ENCODE measurements at regions not wholly inside any gene's neighbourhood (a gene's known extent, or its start where the extent isn't known, plus 50 kb on each side); places are given as distances from the start of the nearest gene placed in this dataset.
"Not testable (repeated sequence)": the region's sequence is repeated elsewhere in the genome, so short reads cannot be mapped to it uniquely, and the experiment has no call there.

DNA sequence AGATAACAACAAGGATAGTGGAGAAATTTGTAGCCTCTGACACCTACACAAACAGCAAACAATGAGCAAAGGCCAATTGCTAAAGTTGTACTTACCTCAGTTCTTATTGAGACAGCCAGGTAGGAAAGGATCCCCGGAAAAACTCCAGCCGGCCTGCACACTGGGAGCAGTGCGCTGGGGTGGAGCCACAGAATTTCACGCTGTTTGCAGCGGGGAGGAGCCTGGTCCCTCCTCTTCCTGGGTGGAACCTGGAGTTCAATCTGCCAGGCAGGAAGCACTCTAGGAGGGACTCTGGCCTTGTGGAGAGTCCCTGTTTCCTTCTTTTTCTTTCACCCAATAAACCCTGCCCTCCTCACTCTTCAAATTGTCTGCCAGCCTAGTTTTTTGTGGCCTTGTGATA is 382.6 kb upstream of the TGIF2LX start:
- DNase-seq, result not testable (repeated sequence)

DNA sequence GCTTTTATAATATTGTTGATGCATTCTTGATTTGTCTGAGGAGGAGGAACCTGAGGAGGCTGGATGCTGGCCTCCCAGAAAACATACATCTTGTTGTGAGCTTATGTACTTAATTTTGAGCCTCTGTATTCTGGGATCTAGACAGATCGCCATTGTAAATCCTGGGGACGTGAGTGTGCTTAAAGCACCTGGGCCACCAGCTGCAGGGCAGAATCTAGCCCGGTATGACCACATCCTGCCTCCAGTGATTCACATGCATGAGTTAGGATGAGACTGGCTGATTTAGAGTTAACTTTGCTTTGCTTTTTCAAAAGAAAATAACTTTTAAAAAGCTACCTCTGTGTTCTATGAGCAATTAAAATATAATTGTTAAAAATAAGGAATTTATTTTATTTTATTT is 364.6 kb upstream of the TGIF2LX start:
- DNase-seq, result not testable (repeated sequence)

DNA sequence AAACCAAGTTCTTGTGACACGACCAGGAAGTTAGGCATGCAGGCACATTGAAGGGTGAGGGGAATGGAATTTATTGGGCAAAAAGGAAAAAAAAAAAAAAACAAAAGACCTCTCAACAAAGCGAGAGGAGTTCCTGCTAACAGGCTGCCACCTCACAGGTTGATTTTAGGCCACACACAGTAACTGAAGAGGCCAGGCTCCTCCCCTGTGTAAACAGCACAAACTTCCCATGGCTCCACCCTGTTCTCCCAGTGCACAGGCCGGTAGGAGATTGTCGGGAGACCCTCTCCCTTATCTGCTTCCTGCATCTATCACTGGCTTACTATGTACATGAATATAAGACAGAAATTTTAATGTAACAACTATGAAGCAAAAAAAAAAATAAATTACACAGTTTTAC is 359.6 kb upstream of the TGIF2LX start:
- DNase-seq, result not testable (repeated sequence)

DNA sequence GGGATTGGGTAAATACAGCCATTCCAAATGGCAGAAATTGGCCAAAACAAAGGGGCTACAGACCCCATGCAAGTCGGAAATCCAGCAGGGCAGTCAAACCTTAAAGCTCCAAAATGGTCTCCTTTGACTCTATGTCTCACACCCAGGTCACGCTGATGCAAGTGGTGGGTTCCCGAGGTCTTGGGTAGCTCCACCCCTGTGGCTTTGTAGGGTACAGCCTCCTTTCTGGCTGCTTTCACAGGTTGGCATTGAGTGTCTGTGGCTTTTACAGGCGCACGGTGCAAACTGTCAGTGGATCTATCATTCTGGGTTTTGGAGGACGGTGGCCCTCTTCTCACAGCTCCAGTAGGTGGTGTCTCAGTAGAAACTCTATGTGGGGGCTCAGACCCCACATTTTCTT is 358.6 kb upstream of the TGIF2LX start:
- not testable (repeated sequence) for DNase-seq

DNA sequence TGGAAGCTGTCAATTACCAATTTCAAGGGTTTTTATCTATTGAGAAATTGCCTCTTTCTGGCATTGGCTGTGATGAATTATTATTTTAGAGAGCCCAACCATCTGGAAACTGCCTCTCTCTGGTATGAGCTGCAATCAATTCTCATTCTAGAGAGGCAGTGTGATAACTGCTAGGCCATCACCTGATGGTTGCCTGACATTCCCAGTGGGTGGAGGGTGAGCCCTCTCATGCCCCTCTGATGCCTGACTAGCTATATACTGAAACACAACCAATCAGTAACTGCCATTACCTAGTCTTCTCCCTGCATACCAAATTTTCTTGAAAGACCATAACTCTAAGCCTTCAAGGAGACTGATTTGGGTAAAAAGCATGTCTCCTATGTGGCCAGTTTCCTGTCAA is 353.9 kb upstream of the TGIF2LX start:
- DNase-seq, result not testable (repeated sequence)

DNA sequence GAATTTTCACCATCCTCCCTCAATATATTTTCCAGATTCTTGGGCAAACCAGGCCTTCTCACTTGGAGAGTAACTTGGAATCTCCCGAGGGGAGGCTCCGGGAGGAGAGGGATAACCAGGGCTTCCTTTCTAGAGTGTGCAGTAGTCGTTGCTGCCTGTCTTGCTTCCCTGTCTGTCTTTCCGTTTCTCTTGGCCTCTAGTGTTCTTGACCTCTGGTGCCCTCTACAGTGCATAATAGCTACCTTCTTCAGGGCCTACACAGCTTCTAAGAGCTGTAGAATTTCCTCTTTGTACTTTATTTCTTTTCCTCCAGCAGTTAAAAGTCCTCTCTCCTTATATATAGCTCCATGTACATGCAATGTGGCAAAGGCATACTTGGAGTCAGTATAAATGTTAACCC is 339.8 kb upstream of the TGIF2LX start:
- DNase-seq, result not testable (repeated sequence)

DNA sequence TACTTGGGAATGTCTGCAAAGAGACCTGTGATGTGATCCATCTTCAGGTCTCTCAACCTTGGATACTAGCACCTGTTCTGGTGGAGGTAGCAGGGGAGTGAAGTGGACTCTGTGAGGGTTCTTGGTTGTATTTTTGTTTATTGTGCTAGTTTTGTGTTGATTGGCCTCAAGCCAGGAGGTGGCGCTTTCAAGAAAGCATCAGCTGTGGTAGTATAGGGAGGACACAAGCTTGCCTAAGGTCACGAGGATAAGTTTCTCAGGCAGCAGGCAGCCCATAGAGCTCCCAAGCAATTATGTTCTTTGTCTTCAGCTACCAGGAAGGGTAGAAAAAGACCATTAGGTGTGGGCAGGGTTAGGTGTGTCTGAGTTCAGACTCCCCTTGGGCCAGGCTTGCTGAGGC is 289.9 kb upstream of the TGIF2LX start:
- not testable (repeated sequence) for DNase-seq

DNA sequence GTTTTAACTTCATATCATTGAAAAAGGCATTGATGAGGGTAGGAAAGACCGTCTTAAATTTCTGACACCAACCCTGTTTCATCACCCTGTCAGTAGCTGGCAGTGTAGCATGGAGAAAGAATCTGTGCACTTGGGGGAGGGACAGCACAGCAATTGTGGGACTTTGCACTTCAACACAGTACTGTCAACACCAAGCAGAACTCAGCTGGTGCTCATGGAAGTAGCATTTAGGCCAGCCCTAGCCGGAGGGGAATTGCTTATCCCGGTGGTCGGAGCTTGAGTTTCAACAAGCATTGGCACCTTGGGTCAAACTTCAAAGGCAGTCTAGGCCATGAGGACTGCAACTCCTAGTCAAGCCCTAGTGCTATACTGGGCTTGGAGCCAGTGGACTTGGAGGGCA is 285.8 kb upstream of the TGIF2LX start:
- not testable (repeated sequence) for DNase-seq

DNA sequence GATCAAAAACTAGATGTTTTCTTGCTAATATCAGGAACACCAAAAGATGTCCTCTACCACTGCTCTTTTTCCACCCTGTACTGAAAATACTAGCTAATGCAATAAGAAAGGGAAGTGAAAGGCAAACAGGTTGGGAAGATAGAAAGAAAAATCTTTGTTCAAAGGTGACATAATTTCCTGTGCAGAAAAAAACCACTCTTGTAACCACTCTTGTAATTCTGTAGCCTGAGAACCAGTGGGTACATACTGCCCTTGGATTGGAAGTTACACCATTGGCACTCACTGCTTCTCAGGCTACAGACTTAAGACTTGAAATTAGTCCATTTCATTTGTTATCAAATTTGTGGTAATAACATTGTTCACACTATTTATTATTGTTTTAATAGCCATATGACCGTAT is 263.0 kb upstream of the TGIF2LX start:
- not testable (repeated sequence) for DNase-seq

DNA sequence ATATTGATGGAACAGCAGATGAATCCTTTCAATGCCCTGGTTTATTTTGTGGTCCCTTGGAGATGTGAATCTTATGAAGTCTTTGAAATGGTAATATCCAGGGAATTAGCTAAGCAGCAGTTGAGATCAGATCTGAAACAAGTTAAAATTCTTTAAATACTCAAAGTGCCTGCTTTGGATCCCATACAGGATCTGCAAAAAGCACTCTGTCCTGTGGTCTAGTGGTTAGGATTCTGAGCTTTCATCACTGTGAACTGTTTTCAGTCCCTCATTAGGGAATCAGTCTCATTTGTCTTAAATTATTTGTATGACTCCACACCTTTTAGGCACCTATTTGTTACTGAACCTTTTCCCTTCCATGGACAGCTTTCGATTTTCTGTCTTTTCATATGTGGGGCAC is 215.2 kb upstream of the TGIF2LX start:
- DNase-seq, result not testable (repeated sequence)

DNA sequence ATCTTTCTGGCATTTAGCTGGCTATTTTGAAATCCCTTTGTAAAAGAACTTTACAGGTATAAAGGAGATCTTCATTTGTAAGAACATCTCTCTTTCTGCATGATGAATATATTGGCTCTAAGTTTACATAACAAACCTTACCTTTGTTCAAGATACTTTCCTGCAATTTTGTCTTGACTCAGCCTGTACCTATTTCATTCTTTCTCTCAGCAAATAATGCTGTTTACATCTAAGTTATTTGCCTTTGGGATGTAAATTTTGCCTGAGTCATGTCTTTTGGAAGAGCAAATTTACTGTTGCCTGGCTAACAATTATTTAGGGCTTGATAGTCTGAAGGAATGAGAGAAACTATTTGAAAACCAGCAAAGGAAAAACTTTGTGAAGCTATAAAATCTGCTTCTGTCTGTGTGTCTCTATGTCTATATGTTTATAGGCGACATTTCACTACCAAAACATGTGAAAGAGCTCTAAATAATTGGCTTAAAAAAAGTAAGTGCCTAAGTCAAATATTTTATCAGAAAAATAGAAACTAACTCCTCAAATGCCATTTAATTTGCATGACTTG is 214.3 kb upstream of the TGIF2LX start:
- not testable (repeated sequence) for DNase-seq

DNA sequence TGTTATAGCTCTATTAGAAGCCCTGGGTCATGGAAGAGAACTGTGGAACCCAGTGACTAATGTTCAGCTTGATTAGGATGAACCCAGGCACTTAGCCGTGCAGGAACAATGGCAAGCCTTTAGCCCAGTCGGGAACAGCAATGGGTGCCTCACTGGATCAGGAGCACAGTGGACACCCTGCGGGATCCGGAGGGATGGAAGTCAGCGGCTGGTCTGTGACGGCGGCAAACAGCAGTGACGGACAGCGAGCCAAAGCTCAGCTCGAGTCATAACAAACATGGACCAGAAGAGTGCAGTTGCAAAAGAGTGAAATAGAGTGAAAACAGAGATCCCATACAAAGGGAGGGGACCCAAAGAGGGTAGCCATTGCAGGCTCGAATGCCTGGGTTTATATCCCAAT is 187.3 kb upstream of the TGIF2LX start:
- DNase-seq, result not testable (repeated sequence)

DNA sequence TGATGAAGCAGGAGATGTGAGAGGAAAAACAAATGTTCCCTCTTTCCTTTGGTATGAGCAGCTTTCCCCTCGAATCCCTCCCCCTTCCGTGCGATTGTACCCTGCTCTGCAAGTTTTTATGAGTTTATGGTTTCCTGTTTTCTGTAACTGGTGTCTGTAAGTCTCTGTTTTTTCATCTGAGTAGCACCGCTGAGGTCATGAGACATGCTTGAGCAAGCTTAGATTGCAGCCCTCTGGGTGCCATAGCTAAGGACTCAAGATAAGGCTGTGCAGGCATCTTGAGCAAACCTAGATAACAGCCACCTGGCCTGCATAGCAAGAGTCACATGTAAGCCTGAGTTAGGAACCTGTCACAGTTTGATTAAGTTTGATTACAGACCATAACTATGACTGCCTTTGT is 165.2 kb upstream of the TGIF2LX start:
- DNase-seq, result not testable (repeated sequence)

DNA sequence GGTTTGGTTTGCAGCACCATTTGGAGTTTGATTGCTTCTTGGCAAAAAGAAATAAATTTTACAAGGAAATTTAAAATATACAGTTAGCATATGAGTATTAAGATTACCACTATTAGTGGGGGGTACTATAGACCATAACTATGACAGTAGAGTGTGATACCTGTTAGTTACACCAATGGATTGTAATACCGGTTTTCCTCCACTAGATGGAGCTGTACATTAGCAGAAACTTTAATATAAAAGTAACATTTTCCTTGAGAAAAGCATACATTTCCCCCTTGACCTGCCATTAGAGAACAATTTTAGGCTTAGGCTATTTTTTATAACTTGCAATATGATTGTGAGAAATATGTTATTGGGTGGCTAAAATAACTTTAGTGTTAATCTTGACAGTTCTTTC is 163.9 kb upstream of the TGIF2LX start:
- peak; percentile 3 for DNase-seq

DNA sequence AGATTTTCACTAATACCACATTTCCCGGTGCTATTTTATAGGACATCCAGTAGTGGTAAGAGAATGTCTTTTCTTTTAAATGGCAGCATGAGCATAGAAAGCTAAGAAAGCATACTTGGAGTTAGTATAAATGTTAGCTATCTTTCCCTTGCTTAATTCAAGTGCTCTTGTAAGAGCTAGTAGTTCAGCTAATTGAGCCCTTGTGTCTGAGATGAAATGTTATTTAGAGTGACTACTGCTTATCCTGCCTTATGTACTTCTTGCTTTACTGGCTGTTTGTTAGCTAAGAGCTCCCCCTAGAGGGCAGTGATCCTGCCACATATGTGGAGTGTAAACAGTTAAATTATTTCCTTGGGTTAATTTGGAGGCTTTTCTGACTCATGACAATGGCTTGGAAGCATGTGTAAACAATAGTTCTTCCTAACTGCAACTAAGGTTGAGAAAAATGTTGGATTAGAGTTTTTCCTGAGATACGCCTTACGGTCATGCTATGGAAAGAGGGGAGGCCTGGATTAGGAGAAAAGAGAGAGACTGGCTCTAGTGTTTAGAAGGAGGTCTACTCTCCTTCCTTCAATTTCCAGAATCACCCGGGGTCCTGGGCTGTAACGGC is 162.5 kb upstream of the TGIF2LX start:
- not testable (repeated sequence) for DNase-seq

DNA sequence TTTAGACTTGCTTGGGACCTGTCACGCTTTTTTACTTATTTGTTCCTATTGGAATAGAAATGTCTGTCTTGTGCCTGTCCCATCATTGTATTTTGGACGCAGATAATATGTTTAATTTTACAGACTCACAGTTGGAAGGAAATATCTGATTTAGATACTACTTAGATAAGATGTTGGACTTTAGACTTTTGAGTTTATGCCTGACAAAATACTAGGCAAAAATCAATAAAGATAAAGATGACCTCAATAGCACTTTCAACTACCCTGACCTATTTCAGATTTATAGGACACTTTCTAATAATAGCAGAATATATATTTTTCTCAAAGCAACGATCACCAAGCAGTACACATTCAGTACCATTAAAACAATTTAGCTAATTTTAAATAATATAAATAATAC is 150.1 kb upstream of the TGIF2LX start:
- DNase-seq, result not testable (repeated sequence)

DNA sequence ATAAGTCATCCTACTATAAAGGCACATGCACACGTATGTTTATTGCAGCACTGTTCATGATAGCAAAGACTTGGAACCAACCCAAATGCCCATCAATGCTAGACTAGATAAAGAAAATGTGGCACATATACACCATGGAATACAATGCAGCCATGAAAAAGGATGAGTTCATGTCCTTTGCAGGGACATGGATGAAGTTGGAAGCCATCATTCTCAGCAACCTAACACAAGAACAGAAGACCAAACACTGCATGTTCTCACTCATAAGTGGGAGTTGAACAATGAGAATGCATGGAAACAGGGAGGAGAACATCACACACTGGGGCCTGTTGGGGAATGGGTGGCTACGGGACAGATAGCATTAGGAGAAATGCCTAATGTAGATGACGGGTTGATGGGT is 110.3 kb upstream of the TGIF2LX start:
- DNase-seq, result not testable (repeated sequence)

DNA sequence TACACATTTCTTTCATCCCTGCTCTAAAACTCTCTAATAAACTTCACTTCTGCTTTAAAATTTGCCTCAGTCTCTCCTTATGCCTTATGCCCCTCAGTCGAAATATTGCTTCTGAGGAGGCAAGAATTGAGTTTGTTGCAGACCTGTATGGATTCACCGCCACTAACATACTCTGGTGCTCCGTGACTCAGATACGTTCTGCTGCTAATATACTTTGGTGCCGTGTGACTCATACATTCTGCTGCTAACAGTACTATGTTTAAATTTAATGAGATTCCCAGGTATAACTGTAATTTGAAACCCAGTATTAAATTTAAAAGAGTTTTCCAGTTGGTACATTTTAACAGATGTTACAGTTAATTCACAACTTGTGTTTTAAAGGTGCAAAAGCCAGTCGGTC is 82.0 kb upstream of the TGIF2LX start:
- peak; percentile 9 for DNase-seq

DNA sequence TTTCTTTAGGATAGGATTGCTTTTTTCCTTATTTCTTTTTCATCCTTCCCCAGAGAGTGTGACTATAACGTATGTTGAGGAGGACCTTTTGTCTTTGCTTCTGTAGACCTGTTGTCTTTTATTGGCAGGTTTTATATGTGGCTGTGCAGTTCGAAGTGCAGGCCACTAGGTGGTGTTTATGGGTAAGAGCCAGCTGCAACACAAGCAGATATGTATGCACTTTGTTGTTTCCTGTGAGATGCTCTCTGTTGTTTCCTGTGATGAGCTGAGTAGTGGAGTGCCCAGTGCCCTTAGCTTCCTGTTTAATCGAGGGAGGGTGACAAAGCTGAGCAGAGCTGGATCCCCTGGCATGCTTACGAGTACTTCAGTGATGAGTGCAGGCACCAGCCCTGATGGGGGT is 50.0 kb upstream of the TGIF2LX start:
- DNase-seq, result peak; percentile 25

All from NCI-H2171 treated with DMSO at 0.1 percent for 48 hours (cell line).